Glomerular visceral epithelial cell (primary cell): ENCODE measurements at regions not wholly inside any gene's neighbourhood (a gene's known extent, or its start where the extent isn't known, plus 50 kb on each side); places are given as distances from the start of the nearest gene placed in this dataset.

Experiments
- DNase-seq: peaks from one replicate; pipeline ENCODE4 v3.0.0-alpha.2; 2016; ENCODE audit errors: extremely low spot score

DNA sequence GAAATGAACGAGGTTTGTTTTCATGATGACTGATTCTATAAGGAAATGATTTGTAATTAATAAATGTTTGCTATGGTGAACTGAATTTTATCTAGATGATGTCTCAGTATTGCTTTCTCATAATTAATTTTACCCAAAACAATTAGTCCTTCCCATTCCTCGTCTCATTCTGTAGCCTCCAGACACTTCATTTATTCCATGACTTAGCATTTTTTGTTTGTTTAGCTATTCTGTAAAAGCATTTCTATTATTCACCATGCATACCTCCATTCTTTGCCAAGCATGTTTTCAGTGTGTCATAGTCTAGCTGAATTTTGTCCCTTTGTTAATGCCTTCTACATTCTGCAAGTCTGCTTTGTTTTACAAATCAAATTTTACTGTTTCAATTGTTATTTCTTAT, 137.4 kb upstream of the RPL10L start:
- no peak for DNase-seq

DNA sequence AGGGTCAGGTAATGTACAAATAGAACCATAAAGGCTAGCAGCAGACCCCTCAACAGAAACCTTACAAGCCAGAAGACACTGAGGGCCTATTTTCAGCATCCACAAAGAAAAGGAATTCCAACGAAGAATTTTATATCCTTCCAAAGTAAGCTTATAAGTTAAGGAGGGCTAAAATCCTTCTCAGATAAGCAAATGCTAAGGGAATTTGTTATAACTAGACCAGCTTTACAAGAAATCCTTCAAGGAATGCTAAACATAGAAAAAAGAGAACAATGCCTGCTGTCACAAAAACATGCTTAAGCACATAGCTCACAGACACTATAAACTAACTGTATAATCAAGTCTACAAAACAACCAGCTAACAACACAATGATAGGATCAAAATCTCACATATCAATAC, 130.7 kb upstream of the RPL10L start:
- DNase-seq, result no peak

DNA sequence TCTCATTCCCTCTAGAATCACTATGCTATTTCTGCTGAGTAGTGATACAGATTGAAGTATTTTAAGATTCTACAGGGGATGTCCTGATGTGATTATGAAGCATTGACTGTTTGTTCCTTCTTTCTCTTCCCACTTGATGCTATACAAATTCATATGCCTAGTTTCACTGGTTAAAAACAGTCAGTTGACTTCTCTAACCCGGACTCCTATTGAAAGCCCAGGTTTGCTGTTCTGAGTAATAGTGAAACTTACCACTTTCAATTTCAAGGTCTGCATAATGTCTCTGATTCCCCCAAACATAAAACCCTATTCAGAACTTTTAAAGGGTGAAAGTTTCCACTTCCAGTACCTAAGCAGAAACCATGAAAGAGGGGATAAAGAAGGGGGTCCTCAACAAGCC, 117.7 kb upstream of the RPL10L start:
- no peak for DNase-seq

DNA sequence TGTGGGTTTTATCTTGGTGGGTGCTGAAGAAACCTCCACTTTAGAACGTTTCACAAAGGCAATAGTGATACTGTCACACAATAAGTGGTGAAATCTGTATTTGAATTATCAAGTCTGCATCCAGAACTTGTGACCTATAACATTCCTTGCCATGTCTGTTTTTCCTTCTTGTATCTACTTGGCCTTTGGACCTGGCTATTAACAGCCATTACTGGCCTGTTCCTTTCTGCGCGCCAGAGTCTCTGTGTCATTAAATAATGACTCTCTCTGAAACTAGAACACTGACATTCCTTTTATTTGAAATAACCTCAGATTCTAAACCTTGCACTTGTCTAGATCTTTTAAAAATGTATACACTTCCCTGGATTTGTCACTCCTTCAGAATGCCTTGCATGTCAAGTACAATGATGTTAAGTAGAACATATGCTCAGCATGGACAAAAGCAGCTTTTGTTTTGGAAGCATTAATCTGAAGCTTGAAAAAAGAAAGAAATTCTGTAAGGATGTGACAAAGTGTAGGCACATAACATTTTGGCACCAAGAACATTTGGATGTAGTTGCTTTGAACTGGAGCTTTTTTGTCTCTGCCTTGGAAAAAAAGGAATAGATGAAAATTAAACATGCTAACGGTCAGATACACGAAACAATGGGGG, 95.5 kb upstream of the RPL10L start:
- no peak for DNase-seq

DNA sequence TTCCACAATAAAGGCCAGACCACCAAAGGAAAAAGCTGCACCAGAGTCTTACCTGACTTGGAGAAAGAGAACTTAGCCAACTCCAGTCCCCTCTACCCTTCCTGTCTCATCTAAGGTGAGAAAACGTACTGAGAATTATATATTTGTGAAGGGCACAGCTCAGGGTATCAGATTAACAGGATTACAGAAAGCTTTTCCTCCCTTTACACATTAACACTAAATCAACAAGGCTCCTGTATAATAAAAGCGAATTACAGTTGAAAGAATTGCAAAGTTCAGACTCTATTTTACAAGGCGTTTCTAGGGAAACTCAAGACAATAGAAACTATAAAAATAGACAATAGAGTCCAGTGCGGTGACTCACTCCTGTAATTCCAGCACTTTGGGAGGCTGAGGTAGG, 82.7 kb upstream of the RPL10L start:
- no peak for DNase-seq

DNA sequence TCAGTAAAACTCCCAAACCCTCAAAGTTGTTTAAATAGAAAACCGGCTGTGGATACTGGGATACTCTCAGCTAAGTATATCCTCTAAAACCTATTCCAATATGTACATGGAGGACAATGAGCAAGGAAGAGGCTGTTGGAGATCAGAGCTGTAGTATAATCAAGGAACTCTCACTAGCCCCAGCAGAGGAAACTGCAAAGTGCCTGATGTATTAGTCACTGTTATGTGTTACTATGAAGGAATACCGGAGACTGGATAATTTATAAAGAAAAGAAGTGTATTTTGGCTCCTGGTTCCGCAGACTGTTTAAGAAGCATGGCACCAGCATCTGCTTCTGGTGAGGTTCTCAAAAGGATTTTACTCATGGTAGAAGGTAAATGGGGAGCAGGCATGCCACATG, 65.6 kb upstream of the RPL10L start:
- DNase-seq, result peak; percentile 5
